ENCODE measurements at regions not wholly inside any gene's neighbourhood (a gene's known extent, or its start where the extent isn't known, plus 50 kb on each side); places are given as distances from the start of the nearest gene placed in this dataset. TPM values are rescaled to one million over a fixed set of nuclear protein-coding genes. Genes with fewer than 3 reads are reported as not detected.

- no peak overlapping the region for H2BK120ac ChIP-seq (ENCODE audit: low read depth, low read length)
- no peak overlapping the region for H3K18ac ChIP-seq (ENCODE audit: low read length)
- no peaks in the 10 kb centered on the region for H3K4me1 ChIP-seq (ENCODE audit: control insufficient read depth, low read depth, low read length)
- WGBS (ENCODE audit: extremely low coverage, insufficient coverage, low lambda C conversion rate): no CpG with 5 or more reads among the region's 1 CpG
- no peaks in the 10 kb centered on the region for H3K79me2 ChIP-seq (ENCODE audit: control insufficient read depth, insufficient read depth, low read length)
- no peak overlapping the region for H3K4me2 ChIP-seq (ENCODE audit: low read length)
- no peak overlapping the region for H4K5ac ChIP-seq (ENCODE audit: low read length)
- no peak overlapping the region for H2BK5ac ChIP-seq (ENCODE audit: low read length)
- no peak overlapping the region for H3K56ac ChIP-seq (ENCODE audit: low read length)
- H3K36me3 ChIP-seq (ENCODE audit: control insufficient read depth, insufficient read depth, low read length): no peaks in the 10 kb centered on the region
- H3K4me3 ChIP-seq (ENCODE audit: low read length): no peak overlapping the region
- no peak overlapping the region for H2AK5ac ChIP-seq (ENCODE audit: low read length)
- H3K4ac ChIP-seq (ENCODE audit: low read depth, low read length): no peak overlapping the region
- no peak for DNase-seq
- no peak overlapping the region for H3K23ac ChIP-seq (ENCODE audit: low read length)
- no peak overlapping the region for H4K8ac ChIP-seq (ENCODE audit: low read depth, low read length)
- H3K79me1 ChIP-seq (ENCODE audit: low read length): no peaks in the 10 kb centered on the region
- H3K27me3 ChIP-seq (ENCODE audit: insufficient read depth, low read length, poor library complexity): no peaks in the 10 kb centered on the region
- H3K27ac ChIP-seq (ENCODE audit: low read depth, low read length): no peak overlapping the region
- no peak overlapping the region for H3K9ac ChIP-seq (ENCODE audit: low read length)
- no peak overlapping the region for H2BK15ac ChIP-seq (replicated peaks; ENCODE audit: low read depth)
Measured at GRCh38 chr11:98965358-98965757, 55.4 kb upstream of the CNTN5 start.

GRCh38 chr11:98965775-98966174 lies 55.0 kb upstream of the CNTN5 start:
- Histone ChIP-seq H3K56ac (ENCODE audit: low read length) (no peak overlapping the region), H3K27me3 (ENCODE audit: insufficient read depth, low read length, poor library complexity) (no peaks in the 10 kb centered on the region), H3K79me1 (ENCODE audit: low read length) (no peaks in the 10 kb centered on the region), H3K4ac (ENCODE audit: low read depth, low read length) (no peak overlapping the region), H3K36me3 (ENCODE audit: control insufficient read depth, insufficient read depth, low read length) (no peaks in the 10 kb centered on the region), H4K5ac (ENCODE audit: low read length) (no peak overlapping the region), H2BK5ac (ENCODE audit: low read length) (no peak overlapping the region), H3K4me2 (ENCODE audit: low read length) (no peak overlapping the region), H3K27ac (ENCODE audit: low read depth, low read length) (no peak overlapping the region), H2AK5ac (ENCODE audit: low read length) (no peak overlapping the region), H3K9ac (ENCODE audit: low read length) (no peak overlapping the region), H3K79me2 (ENCODE audit: control insufficient read depth, insufficient read depth, low read length) (no peaks in the 10 kb centered on the region), H2BK15ac (replicated peaks; ENCODE audit: low read depth) (no peak overlapping the region), H2BK120ac (ENCODE audit: low read depth, low read length) (no peak overlapping the region), H4K8ac (ENCODE audit: low read depth, low read length) (no peak overlapping the region), H3K18ac (ENCODE audit: low read length) (no peak overlapping the region), H3K23ac (ENCODE audit: low read length) (no peak overlapping the region), H3K4me3 (ENCODE audit: low read length) (no peak overlapping the region), H3K4me1 (ENCODE audit: control insufficient read depth, low read depth, low read length) (no peaks in the 10 kb centered on the region)
- no peak for DNase-seq

- no peak overlapping the region for H2BK5ac ChIP-seq (ENCODE audit: low read length)
Measured at GRCh38 chr11:98967005-98967404, 53.7 kb upstream of the CNTN5 start.

More at GRCh38 chr11:98967005-98967404, 53.7 kb upstream of the CNTN5 start:
- H3K56ac ChIP-seq (ENCODE audit: low read length): no peak overlapping the region
- no peak overlapping the region for H3K18ac ChIP-seq (ENCODE audit: low read length)
- no peaks in the 10 kb centered on the region for H3K27me3 ChIP-seq (ENCODE audit: insufficient read depth, low read length, poor library complexity)
- no peak overlapping the region for H3K4me3 ChIP-seq (ENCODE audit: low read length)
- no peaks in the 10 kb centered on the region for H3K36me3 ChIP-seq (ENCODE audit: control insufficient read depth, insufficient read depth, low read length)
- no peak overlapping the region for H4K8ac ChIP-seq (ENCODE audit: low read depth, low read length)
- H3K23ac ChIP-seq (ENCODE audit: low read length): no peak overlapping the region
- H3K9ac ChIP-seq (ENCODE audit: low read length): no peak overlapping the region
- no peaks in the 10 kb centered on the region for H3K79me1 ChIP-seq (ENCODE audit: low read length)
- no peak overlapping the region for H4K5ac ChIP-seq (ENCODE audit: low read length)
- H2BK15ac ChIP-seq (replicated peaks; ENCODE audit: low read depth): no peak overlapping the region
- no peaks in the 10 kb centered on the region for H3K4me1 ChIP-seq (ENCODE audit: control insufficient read depth, low read depth, low read length)
- H3K4ac ChIP-seq (ENCODE audit: low read depth, low read length): no peak overlapping the region
- no peak overlapping the region for H2AK5ac ChIP-seq (ENCODE audit: low read length)
- H3K4me2 ChIP-seq (ENCODE audit: low read length): no peak overlapping the region
- H2BK120ac ChIP-seq (ENCODE audit: low read depth, low read length): no peak overlapping the region
- no CpG with 5 or more reads among the region's 4 CpGs for WGBS (ENCODE audit: extremely low coverage, insufficient coverage, low lambda C conversion rate)
- H3K27ac ChIP-seq (ENCODE audit: low read depth, low read length): no peak overlapping the region
- DNase-seq: no peak
- H3K79me2 ChIP-seq (ENCODE audit: control insufficient read depth, insufficient read depth, low read length): no peaks in the 10 kb centered on the region

Small RNA genes lying in the stretch of these regions (small RNA-seq; reads per million reads assigned to genes)
- gene AP003730.1 (ENCODE audit: insufficient read depth) (not detected), gene RNA5SP346 (ENCODE audit: insufficient read depth) (not detected), gene RNA5SP347 (ENCODE audit: insufficient read depth) (not detected)

All from mesendoderm (in vitro differentiated cells).